Activated CD4-positive, alpha-beta T cell treated with anti-CD3 and anti-CD28 coated beads, Interleukin-2, Interleukin-6, amounts not matched to agents 100 ng/mL and 50 ng/mL, durations not matched to agents 16 hours and 8 hours (primary cell): ENCODE measurements at regions not wholly inside any gene's neighbourhood (a gene's known extent, or its start where the extent isn't known, plus 50 kb on each side); places are given as distances from the start of the nearest gene placed in this dataset.
A peak's percentile ranks its signal among the peaks of the same experiment; 100 is the strongest.

ENCODE experiments used
- DNase-seq: peaks from one replicate; pipeline ENCODE4 v3.0.0-alpha.2; 2020

GRCh38 chr4:54914781-54915180, 210.6 kb downstream of the KDR start:
- DNase-seq, result no peak

- DNase-seq, result no peak
These were observed 211.5 kb downstream of the KDR start for GRCh38 chr4:54913751-54914526.

GRCh38 chr4:54912155-54912554, 213.2 kb downstream of the KDR start:
- DNase-seq, result no peak

- DNase-seq, result no peak
These were observed 215.4 kb downstream of the KDR start for GRCh38 chr4:54909961-54910360.

- DNase-seq, result no peak
These were observed 216.6 kb downstream of the KDR start for GRCh38 chr4:54908763-54909162.

GRCh38 chr4:54904953-54905352, 220.4 kb downstream of the KDR start:
- no peak for DNase-seq

GRCh38 chr4:54902976-54903375, 222.4 kb downstream of the KDR start:
- DNase-seq, result no peak

- no peak for DNase-seq
These were observed 223.1 kb downstream of the KDR start for GRCh38 chr4:54902271-54902670.

- DNase-seq, result no peak
These were observed 224.2 kb downstream of the KDR start for GRCh38 chr4:54901202-54901601.

- no peak for DNase-seq
These were observed 226.6 kb downstream of the KDR start for GRCh38 chr4:54898656-54899340.

GRCh38 chr4:54898056-54898562, 227.3 kb downstream of the KDR start:
- DNase-seq, result no peak

- DNase-seq, result no peak
These were observed 227.8 kb downstream of the KDR start for GRCh38 chr4:54897590-54897989.

- DNase-seq, result no peak
These were observed 224.9 kb downstream of the KIT start for GRCh38 chr4:54882616-54883015.

- no peak for DNase-seq
These were observed 221.8 kb downstream of the KIT start for GRCh38 chr4:54879576-54879975.

GRCh38 chr4:54877006-54877405, 219.2 kb downstream of the KIT start:
- no peak for DNase-seq

- DNase-seq, result peak; percentile 74
These were observed 214.5 kb downstream of the KIT start for GRCh38 chr4:54872261-54872660.

- no peak for DNase-seq
These were observed 206.0 kb downstream of the KIT start for GRCh38 chr4:54863571-54864255.

GRCh38 chr4:54861201-54861600, 203.4 kb downstream of the KIT start:
- DNase-seq, result no peak

- DNase-seq, result no peak
These were observed 197.6 kb downstream of the KIT start for GRCh38 chr4:54855191-54855854.

- DNase-seq, result no peak
These were observed 194.8 kb downstream of the KIT start for GRCh38 chr4:54852602-54853001.

GRCh38 chr4:54852054-54852453, 194.3 kb downstream of the KIT start:
- DNase-seq, result no peak

GRCh38 chr4:54844911-54845310, 187.2 kb downstream of the KIT start:
- no peak for DNase-seq

GRCh38 chr4:54843946-54844345, 186.2 kb downstream of the KIT start:
- DNase-seq, result no peak
